Thyroid gland (tissue), 4 donors: ENCODE measurements at regions not wholly inside any gene's neighbourhood (a gene's known extent, or its start where the extent isn't known, plus 50 kb on each side); places are given as distances from the start of the nearest gene placed in this dataset.

ENCODE experiments used
- POLR2A ChIP-seq, 2 donors: fragments of 450-650 bp; IDR thresholded peaks; one replicate each; pipeline ENCODE4 v1.6.1; 2017; ENCODE audit warnings: antibody characterized with exemption in 2 of 2, mild to moderate bottlenecking in 2 of 2, moderate library complexity in 1 of 2
- TF ChIP-seq, protein P1 (sequence below), 6 experiments: fragments of 200-600 bp in 3 of 6; fragments of 450-650 bp in 3 of 6; sonication (generic) in 3 of 6; IDR thresholded peaks; one replicate each; pipeline ENCODE4 v1.5.1; 2016 to 2019; ENCODE audit warnings: antibody characterized with exemption in 6 of 6, mild to moderate bottlenecking in 2 of 6, inconsistent platforms in 1 of 6, moderate library complexity in 1 of 6

DNA sequence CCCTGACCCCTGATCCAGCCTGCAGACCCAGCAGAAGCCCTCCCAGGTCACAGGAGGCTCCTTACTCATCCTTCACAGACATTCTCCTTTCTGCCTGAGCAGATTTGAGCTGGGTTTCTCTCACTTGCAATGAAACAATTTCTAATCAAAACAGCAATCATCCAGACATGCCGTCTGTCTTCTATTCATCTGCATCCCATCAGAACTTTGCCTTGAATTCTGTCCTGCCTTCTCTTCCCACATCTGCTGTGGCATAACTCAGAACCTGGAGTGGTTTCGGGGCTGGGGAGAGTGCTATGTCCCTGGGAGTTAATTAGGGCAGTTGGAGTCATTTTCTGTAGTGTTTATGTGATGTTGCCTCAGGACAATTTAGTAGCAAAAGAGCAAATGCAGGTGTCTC, 278.6 kb downstream of the CBLN1 start:
- TF ChIP-seq, protein P1, sequence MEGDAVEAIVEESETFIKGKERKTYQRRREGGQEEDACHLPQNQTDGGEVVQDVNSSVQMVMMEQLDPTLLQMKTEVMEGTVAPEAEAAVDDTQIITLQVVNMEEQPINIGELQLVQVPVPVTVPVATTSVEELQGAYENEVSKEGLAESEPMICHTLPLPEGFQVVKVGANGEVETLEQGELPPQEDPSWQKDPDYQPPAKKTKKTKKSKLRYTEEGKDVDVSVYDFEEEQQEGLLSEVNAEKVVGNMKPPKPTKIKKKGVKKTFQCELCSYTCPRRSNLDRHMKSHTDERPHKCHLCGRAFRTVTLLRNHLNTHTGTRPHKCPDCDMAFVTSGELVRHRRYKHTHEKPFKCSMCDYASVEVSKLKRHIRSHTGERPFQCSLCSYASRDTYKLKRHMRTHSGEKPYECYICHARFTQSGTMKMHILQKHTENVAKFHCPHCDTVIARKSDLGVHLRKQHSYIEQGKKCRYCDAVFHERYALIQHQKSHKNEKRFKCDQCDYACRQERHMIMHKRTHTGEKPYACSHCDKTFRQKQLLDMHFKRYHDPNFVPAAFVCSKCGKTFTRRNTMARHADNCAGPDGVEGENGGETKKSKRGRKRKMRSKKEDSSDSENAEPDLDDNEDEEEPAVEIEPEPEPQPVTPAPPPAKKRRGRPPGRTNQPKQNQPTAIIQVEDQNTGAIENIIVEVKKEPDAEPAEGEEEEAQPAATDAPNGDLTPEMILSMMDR (IDR thresholded peaks at IDR 0.05), result no peak
- TF ChIP-seq POLR2A (IDR thresholded peaks at IDR 0.05), result no peak
